Inferior parietal cortex (tissue), 1 donor: ENCODE measurements at regions not wholly inside any gene's neighbourhood (a gene's known extent, or its start where the extent isn't known, plus 50 kb on each side); places are given as distances from the start of the nearest gene placed in this dataset.
"Not testable (repeated sequence)": the region's sequence is repeated elsewhere in the genome, so short reads cannot be mapped to it uniquely, and the experiment has no call there.

Experiments
- DNase-seq: peaks from one replicate; pipeline ENCODE4 v3.0.0-alpha.2; 2016; ENCODE audit errors: extremely low spot score

DNA sequence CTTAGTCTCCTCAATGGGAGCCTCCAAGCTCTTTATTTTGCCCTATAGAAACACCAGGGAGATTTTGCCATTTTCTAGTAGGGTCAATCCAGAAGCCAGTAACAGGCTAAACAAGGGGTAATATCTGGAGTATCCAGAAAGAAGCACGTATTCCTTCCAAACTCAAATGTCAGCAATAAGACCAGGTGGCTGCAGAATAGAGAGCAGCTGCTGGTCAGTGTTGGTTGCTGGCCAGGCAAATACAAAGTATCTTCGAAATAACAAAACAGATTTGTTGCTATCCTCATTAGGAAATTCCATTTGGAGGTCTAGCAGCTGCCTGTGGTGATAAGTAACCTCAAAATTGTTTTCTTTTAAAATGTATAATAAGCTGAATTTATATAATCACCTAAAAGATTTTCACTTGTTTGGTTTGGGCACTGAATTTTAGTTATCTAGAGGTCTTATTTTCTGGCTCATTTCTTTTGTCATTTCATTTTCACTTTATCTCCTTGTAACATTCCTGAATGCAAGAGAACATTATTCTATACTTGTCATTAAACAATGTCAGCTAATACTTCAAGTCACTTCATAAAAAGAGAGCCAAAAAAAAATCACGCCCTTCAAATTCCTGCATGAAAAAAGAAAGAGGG is 320.6 kb downstream of the DTHD1 start:
- no peak for DNase-seq

- no peak for DNase-seq
Observed at GRCh38 chr4:36609661-36610060, 328.2 kb downstream of the DTHD1 start.

DNA sequence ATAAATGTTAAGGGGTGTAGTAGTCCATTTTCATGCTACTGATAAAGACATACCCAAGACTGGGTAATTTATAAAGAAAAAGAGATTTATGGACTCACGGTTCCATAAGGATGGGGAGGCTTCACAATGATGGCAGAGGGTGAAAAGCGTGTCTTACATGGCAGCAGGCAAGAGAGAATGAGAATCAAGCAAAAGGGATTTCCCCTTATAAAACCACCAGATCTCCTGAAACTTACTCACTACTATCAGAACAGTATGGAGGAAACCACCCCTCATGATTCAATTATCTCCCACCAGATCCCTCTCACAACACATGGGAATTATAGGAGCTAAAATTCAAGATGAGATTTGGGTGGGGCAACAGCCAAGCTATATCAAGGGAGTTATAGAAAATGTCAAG is 329.2 kb downstream of the DTHD1 start:
- DNase-seq: no peak

DNA sequence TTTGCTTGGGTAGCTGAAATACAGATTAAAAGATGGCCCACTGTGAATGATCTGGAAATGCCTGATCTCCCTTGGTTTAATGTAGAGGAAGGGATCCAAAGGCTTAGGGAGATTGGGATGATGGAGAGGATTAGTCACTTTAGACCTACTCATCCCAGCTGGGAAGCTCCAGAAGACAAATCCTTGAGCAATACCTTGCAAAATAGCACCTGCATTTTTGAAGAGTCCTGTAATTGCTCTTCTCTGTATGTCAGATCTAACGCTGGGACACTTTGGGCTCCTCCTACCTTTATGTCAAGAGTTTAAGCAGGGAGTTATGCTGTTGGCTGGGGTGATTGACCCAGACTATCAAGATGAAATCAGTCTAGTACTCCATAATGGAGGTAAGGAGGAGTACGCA is 331.7 kb downstream of the DTHD1 start:
- not testable (repeated sequence) for DNase-seq

GRCh38 chr4:36614011-36614410 is 332.6 kb downstream of the DTHD1 start:
- no peak for DNase-seq

DNA sequence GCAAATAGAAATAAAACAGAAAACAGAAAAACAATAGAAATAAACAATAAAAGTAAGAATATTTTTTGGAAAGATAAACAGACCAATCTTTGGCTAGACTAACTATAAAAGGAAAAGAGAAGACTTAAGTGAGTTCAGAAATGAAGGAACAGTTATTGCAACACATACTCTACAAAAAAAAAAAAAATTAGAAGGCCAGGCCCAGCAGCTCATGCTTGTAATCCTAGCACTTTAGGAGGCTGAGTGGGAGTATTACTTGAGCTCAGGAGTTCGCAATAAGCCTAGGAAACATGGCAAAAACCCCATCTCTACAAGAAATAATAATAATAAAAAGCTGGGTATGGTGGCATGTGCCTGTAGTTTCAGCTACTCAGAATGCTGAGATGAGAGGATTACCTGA is 336.7 kb downstream of the DTHD1 start:
- no peak for DNase-seq

DNA sequence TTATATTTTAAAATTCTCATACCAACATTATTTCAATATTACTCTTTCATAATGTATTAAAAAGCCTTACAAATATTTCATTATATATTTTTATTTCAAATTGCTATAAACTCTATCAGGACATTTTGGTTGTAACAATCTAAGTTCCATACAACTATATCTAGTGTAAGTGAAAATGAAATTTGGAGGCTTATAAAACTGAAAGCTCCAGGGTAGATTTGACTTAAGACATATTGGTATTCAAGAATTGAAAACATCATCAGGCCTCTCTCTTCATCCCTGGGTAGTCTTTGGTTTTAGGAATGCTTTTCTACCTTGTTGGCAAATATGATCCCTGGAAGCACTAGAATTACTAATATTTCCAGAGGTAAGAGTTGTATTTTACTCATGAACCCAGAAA is 342.6 kb downstream of the DTHD1 start:
- no peak for DNase-seq

- no peak for DNase-seq
Observed at GRCh38 chr4:36638273-36638811, 356.9 kb downstream of the DTHD1 start.

DNA sequence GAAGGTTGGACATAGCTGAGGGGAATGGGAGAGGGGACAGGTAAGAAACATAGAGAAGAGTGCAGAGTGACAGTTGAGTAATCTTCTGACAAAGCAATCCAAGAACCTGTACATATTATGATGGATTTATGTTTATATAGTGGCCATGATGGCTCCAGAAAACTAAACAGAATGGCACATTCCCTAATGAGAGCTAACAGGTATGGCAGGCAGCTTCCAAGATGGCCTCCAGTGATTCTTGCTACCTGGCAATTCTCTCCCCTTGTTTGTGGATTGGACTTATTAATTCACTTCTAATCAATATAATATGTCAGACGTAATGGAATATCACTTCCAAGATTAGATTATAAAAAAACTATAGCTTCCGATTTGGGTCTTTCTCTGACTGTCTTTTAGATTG is 359.5 kb downstream of the DTHD1 start:
- DNase-seq: no peak

DNA sequence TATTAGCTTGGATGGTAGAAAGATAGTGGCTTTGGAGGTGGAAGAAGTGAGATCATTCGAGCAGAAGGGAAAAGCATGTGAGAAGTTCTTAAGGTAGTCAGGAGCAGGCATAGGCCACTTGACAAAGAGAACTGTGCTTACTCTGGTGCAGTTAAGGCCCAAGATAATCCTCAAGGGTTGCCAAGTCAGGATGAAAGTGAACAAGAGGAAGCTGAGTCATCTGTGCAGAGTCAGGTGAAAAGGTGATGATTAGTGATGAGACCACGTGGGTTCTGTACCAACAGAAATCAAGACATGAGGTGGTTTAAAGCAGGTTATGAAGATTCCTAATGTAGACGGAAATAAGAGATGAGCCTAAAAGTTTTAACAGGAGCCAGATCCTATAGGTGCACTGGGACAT is 369.8 kb downstream of the DTHD1 start:
- no peak for DNase-seq

DNA sequence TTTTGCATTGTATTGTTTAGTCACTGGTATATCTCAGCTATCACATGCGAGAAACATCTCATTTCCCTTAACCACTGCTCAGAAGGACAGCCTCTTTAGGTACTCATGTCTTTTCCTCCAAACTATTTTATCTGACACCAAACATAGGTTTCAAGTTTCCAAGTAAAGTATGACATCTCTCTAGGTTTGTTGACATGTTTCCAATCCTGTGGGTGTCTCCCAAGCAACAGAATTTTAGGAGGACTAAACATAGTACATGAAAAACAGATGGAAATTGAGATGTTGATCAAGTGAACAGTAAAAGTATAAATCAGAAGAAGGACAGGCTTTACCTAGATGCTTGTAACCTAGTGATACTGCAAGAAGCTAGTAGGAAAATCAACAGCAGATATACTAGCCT is 371.4 kb downstream of the DTHD1 start:
- DNase-seq: no peak

DNA sequence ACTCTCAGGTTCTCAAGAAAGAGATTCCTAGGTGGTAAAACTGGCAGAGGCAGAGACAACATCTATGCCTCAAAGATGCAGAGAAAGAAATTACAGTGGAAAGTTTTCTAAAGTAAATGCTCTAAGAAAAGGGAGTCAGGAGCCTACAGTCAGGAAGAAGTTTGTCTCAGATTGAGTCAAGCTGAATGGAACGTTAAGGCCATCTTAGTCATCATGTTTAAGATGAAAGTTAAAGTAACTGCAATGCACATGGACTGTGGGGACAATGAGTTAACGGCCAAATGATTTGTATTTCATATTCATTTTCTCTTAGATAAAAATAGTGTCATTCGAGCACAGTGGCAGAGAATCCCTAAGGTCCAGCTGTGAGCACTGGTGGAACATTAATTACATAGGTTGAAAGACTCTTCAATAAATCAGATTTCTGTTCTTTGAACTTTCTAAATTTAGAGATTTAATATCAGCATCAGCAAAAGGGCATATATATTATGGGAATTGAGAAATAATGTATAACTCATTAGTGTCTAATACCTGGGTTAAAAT is 384.6 kb downstream of the DTHD1 start:
- no peak for DNase-seq

DNA sequence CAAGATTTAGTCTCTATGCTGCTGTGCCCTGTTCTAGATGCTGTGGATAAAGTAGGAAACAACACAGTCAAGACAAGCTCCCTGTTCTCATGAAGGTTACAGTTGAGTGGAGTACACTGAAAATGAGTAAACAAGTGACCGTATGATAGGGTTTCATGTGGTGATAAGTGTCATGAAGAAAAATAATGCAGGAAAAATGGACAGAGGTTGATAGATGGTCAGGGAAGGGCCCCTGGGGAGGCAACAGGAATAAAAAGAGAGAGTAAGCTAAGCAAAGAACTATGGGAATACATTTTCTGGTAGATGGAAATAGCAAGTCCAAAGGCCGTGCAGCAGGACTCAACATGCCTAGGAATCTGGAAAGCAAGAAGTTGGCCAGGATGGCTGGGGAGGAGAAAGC is 394.0 kb downstream of the DTHD1 start:
- no peak for DNase-seq

- DNase-seq: peak; percentile 38
Observed at GRCh38 chr4:36676139-36677050, 395.0 kb downstream of the DTHD1 start.

DNA sequence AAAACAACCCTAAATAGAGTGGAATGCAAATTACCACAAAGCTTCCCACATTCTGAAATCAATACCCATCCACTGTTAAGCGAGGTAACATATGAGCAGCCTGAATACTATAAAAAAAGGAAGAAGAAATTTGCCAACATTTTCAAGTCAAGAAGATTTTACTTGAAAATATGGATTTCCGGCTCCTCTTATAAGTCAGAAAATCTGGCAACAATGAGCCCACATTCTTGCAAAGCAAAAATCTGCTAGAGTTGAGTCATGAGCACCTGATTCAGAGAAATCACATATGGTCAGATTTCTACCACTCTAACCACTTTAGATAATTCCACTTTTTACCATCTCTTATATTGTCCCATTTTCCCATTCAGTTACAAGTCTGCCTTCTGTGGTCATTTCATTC is 395.7 kb downstream of the DTHD1 start:
- DNase-seq: peak; percentile 65

DNA sequence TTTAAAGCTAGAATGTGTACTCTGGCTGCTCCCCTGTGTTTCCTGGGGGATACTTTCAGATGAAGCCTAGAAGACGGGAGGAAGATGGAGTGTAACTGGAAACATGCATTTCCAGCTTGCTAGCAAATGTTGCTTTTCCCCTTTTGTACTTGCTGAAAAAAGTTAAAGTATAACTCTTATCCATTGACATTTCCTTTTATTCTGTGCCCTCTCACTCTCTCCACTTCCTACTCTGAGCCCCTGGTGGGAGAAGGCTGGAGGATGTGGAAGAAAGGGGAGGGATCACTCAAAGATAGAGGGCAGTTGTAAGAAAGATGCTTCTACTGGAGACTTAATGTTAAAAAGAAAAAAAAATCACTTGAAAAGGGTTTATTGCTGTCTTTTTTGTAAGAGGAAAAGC is 396.5 kb downstream of the DTHD1 start:
- DNase-seq: no peak

DNA sequence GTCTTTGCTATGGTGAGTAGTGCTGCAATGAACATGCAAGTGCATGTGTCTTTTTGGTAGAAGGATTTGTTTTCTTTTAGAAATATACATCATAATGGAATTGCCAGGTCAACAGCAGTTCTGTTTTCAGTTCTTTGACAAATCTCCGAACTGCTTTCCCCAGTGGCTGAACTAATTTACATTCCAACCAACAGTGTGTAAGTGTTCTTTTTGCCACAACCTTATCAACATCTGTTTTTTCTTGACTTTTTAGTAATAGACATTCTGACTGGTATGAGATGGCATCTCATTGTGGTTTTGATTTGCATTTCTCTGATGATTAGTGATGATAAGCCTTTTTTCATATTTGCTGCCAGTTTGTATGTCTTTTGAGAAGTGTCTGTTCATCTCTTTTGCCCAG is 406.3 kb downstream of the DTHD1 start:
- no peak for DNase-seq

- DNase-seq: no peak
Observed at GRCh38 chr4:36692586-36692985, 411.2 kb downstream of the DTHD1 start.

- DNase-seq: no peak
Observed at GRCh38 chr4:36702245-36702644, 420.8 kb downstream of the DTHD1 start.

DNA sequence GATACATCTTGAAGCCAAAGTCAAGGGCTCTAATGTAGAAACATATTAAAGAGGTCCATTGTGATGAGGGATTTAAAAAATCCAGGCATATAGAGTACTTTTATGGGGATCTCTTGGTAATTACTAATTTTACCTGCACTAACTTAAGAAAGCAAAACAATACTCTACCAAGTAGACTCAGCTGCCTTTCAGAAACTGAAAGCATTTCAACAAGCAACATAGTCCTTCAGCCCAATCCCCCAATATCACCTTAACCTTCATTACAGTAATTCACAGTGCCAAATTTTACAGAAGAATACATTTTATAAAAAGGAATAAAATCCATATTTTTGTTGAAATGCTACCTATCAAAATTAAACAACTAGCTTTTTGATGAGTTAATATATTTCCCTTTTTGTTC is 422.9 kb downstream of the DTHD1 start:
- DNase-seq: no peak

DNA sequence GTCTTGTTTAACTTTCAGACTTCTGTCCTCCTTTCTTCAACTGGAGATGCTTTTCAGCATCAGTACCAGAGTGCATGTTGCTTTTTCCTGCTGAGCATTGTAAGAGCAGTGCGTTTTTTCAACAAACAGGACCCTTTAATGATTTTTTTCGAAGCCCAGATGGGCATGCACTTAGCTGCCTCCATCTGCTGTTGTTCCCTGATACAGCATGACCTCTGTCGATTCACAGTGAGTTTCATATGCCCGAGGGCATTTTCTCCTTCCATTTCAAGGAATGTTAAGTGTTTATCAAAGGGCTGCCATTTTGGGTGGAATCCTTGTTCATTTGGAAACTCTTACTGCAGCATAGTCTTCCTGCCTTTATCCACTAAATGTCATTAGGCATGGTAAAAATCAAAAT is 428.6 kb downstream of the DTHD1 start:
- no peak for DNase-seq

GRCh38 chr4:36712013-36712412 is 430.6 kb downstream of the DTHD1 start:
- no peak for DNase-seq

- DNase-seq: no peak
Observed at GRCh38 chr4:36716874-36717273, 435.5 kb downstream of the DTHD1 start.
